Activated naive CD4-positive, alpha-beta T cell treated with anti-CD3 and anti-CD28 coated beads for 36 hours (primary cell): ENCODE measurements at regions not wholly inside any gene's neighbourhood (a gene's known extent, or its start where the extent isn't known, plus 50 kb on each side); places are given as distances from the start of the nearest gene placed in this dataset.

Source experiments
- CTCF ChIA-PET: fragments of 350-600 bp; sonication (Branson Sonifier 250); formaldehyde crosslinking; loops from one replicate; lab custom pipeline; 2021; ENCODE audit warnings: antibody characterized with exemption; lab: Charles Lee
- DNase-seq: peaks from one replicate; pipeline ENCODE4 v3.0.0-alpha.2; 2020
- H3K27ac Mint-ChIP-seq: one replicate; pipeline ENCODE4 v1.8.0; 2021; ENCODE audit warnings: mild to moderate bottlenecking, mixed read lengths
- H3K27me3 Mint-ChIP-seq: one replicate; pipeline ENCODE4 v1.8.0; 2021; ENCODE audit warnings: low read depth, mixed read lengths
- H3K36me3 Mint-ChIP-seq: one replicate; pipeline ENCODE4 v1.8.0; 2021; ENCODE audit warnings: low read depth, mixed read lengths
- H3K4me1 Mint-ChIP-seq: one replicate; pipeline ENCODE4 v1.8.0; 2021; ENCODE audit warnings: low read depth, mixed read lengths
- H3K4me3 Mint-ChIP-seq: one replicate; pipeline ENCODE4 v1.8.0; 2021; ENCODE audit warnings: mild to moderate bottlenecking, moderate library complexity, mixed read lengths
- H3K9me3 Mint-ChIP-seq: one replicate; pipeline ENCODE4 v1.8.0; 2021; ENCODE audit warnings: mixed read lengths
- intact Hi-C: fragments of 100-400 bp; cut with micrococcal nuclease; formaldehyde crosslinking; loops from one replicate; pipeline ENCODE4 v1.15.1; 2023

- Mint-ChIP-seq H3K27me3 (no peaks in the 10 kb centered on the region), H3K4me1 (peaks cover 10% of the 10 kb centered on the region), H3K36me3 (no peaks in the 10 kb centered on the region), H3K4me3 (no peak overlapping the region), H3K9me3 (no peaks in the 10 kb centered on the region), H3K27ac (no peak overlapping the region)
- peak; percentile 34 for DNase-seq
- intact Hi-C loops = loop anchor here (5.0 kb wide), 1 partner anchor 40 kb away; no protein-coding TSS in a partner anchor
- CTCF ChIA-PET = no interaction called here
These were observed 584.0 kb upstream of the LMCD1 start for GRCh38 chr3:7917443-7918151.

- intact Hi-C loops = no loop called here
- Mint-ChIP-seq H3K36me3 (no peaks in the 10 kb centered on the region), H3K9me3 (no peaks in the 10 kb centered on the region), H3K27ac (no peak overlapping the region), H3K4me1 (peaks cover 10% of the 10 kb centered on the region), H3K27me3 (peaks cover 2% of the 10 kb centered on the region), H3K4me3 (no peak overlapping the region)
- DNase-seq = no peak
- CTCF ChIA-PET = no interaction called here
These were observed 581.4 kb upstream of the LMCD1 start for GRCh38 chr3:7920211-7920610.

GRCh38 chr3:7924228-7924627, 577.4 kb upstream of the LMCD1 start:
- Mint-ChIP-seq H3K27ac (no peak overlapping the region), H3K4me3 (no peak overlapping the region), H3K4me1 (peaks cover 9% of the 10 kb centered on the region), H3K27me3 (peaks cover 2% of the 10 kb centered on the region), H3K36me3 (no peaks in the 10 kb centered on the region), H3K9me3 (no peaks in the 10 kb centered on the region)
- intact Hi-C loops = no loop called here
- CTCF ChIA-PET = no interaction called here
- no peak for DNase-seq

- no peaks in the 10 kb centered on the region for H3K9me3 Mint-ChIP-seq
- H3K4me1 Mint-ChIP-seq = peaks cover 11% of the 10 kb centered on the region
- intact Hi-C loops = no loop called here
- CTCF ChIA-PET = interaction anchor here (0.5 kb wide), 1 partner anchor 41 kb away, joined by 3 read pairs; no protein-coding TSS in a partner anchor
- no peak overlapping the region for H3K4me3 Mint-ChIP-seq
- H3K27ac Mint-ChIP-seq = no peak overlapping the region
- no peak for DNase-seq
- peaks cover 2% of the 10 kb centered on the region for H3K27me3 Mint-ChIP-seq
- no peaks in the 10 kb centered on the region for H3K36me3 Mint-ChIP-seq
These were observed 574.6 kb upstream of the LMCD1 start for GRCh38 chr3:7927015-7927414.

GRCh38 chr3:7927864-7928263, 573.8 kb upstream of the LMCD1 start:
- no peak for DNase-seq
- CTCF ChIA-PET = no interaction called here
- H3K36me3 Mint-ChIP-seq = no peaks in the 10 kb centered on the region
- peaks cover 11% of the 10 kb centered on the region for H3K4me1 Mint-ChIP-seq
- intact Hi-C loops = no loop called here
- H3K4me3 Mint-ChIP-seq = no peak overlapping the region
- H3K27ac Mint-ChIP-seq = no peak overlapping the region
- H3K27me3 Mint-ChIP-seq = peaks cover 2% of the 10 kb centered on the region
- no peaks in the 10 kb centered on the region for H3K9me3 Mint-ChIP-seq

- no peaks in the 10 kb centered on the region for H3K36me3 Mint-ChIP-seq
- no peak overlapping the region for H3K4me3 Mint-ChIP-seq
- peaks cover 2% of the 10 kb centered on the region for H3K27me3 Mint-ChIP-seq
- H3K4me1 Mint-ChIP-seq = peaks cover 11% of the 10 kb centered on the region
- DNase-seq = no peak
- H3K9me3 Mint-ChIP-seq = no peaks in the 10 kb centered on the region
- intact Hi-C loops = no loop called here
- H3K27ac Mint-ChIP-seq = no peak overlapping the region
- CTCF ChIA-PET = no interaction called here
These were observed 572.2 kb upstream of the LMCD1 start for GRCh38 chr3:7929319-7929889.

GRCh38 chr3:7934362-7934761, 567.3 kb upstream of the LMCD1 start:
- no peak overlapping the region for H3K4me3 Mint-ChIP-seq
- H3K27ac Mint-ChIP-seq = no peak overlapping the region
- H3K36me3 Mint-ChIP-seq = peaks cover 5% of the 10 kb centered on the region
- DNase-seq = no peak
- peaks cover 11% of the 10 kb centered on the region for H3K9me3 Mint-ChIP-seq
- H3K4me1 Mint-ChIP-seq = peaks cover 2% of the 10 kb centered on the region
- CTCF ChIA-PET = no interaction called here
- no peaks in the 10 kb centered on the region for H3K27me3 Mint-ChIP-seq
- intact Hi-C loops = no loop called here

GRCh38 chr3:7947930-7948329, 553.7 kb upstream of the LMCD1 start:
- no peak overlapping the region for H3K4me3 Mint-ChIP-seq
- H3K4me1 Mint-ChIP-seq = peaks cover 5% of the 10 kb centered on the region
- H3K36me3 Mint-ChIP-seq = no peaks in the 10 kb centered on the region
- no peak overlapping the region for H3K27ac Mint-ChIP-seq
- CTCF ChIA-PET = interaction anchor here (0.6 kb wide), 1 partner anchor 470 kb away, joined by 3 read pairs; no protein-coding TSS in a partner anchor
- peaks cover 2% of the 10 kb centered on the region for H3K27me3 Mint-ChIP-seq
- DNase-seq = no peak
- H3K9me3 Mint-ChIP-seq = no peaks in the 10 kb centered on the region
- intact Hi-C loops = no loop called here

- Mint-ChIP-seq H3K27ac (no peak overlapping the region), H3K4me3 (no peak overlapping the region), H3K9me3 (no peaks in the 10 kb centered on the region), H3K36me3 (no peaks in the 10 kb centered on the region), H3K4me1 (peaks cover 5% of the 10 kb centered on the region), H3K27me3 (peaks cover 2% of the 10 kb centered on the region)
- DNase-seq = no peak
- intact Hi-C loops = no loop called here
- CTCF ChIA-PET = interaction anchor here (0.6 kb wide), 1 partner anchor 64 kb away, joined by 4 read pairs; no protein-coding TSS in a partner anchor
These were observed 550.7 kb upstream of the LMCD1 start for GRCh38 chr3:7950890-7951289.

- no peaks in the 10 kb centered on the region for H3K36me3 Mint-ChIP-seq
- H3K4me3 Mint-ChIP-seq = no peak overlapping the region
- no peaks in the 10 kb centered on the region for H3K27me3 Mint-ChIP-seq
- no peaks in the 10 kb centered on the region for H3K9me3 Mint-ChIP-seq
- DNase-seq = no peak
- CTCF ChIA-PET = no interaction called here
- H3K27ac Mint-ChIP-seq = no peak overlapping the region
- no peaks in the 10 kb centered on the region for H3K4me1 Mint-ChIP-seq
- intact Hi-C loops = no loop called here
These were observed 548.1 kb upstream of the LMCD1 start for GRCh38 chr3:7953449-7954014.

GRCh38 chr3:7957024-7957423, 544.6 kb upstream of the LMCD1 start:
- H3K36me3 Mint-ChIP-seq = no peaks in the 10 kb centered on the region
- H3K9me3 Mint-ChIP-seq = no peaks in the 10 kb centered on the region
- no peaks in the 10 kb centered on the region for H3K27me3 Mint-ChIP-seq
- H3K4me1 Mint-ChIP-seq = no peaks in the 10 kb centered on the region
- intact Hi-C loops = no loop called here
- H3K4me3 Mint-ChIP-seq = no peak overlapping the region
- CTCF ChIA-PET = no interaction called here
- DNase-seq = no peak
- H3K27ac Mint-ChIP-seq = no peak overlapping the region

- H3K36me3 Mint-ChIP-seq = no peaks in the 10 kb centered on the region
- no peak overlapping the region for H3K4me3 Mint-ChIP-seq
- no peak overlapping the region for H3K27ac Mint-ChIP-seq
- CTCF ChIA-PET = no interaction called here
- no peaks in the 10 kb centered on the region for H3K9me3 Mint-ChIP-seq
- intact Hi-C loops = no loop called here
- DNase-seq = no peak
- H3K27me3 Mint-ChIP-seq = no peaks in the 10 kb centered on the region
- H3K4me1 Mint-ChIP-seq = no peaks in the 10 kb centered on the region
These were observed 542.5 kb upstream of the LMCD1 start for GRCh38 chr3:7959094-7959493.

- Mint-ChIP-seq H3K27ac (no peak overlapping the region), H3K4me3 (no peak overlapping the region), H3K27me3 (no peaks in the 10 kb centered on the region), H3K9me3 (no peaks in the 10 kb centered on the region), H3K4me1 (no peaks in the 10 kb centered on the region), H3K36me3 (no peaks in the 10 kb centered on the region)
- CTCF ChIA-PET = no interaction called here
- DNase-seq = no peak
- intact Hi-C loops = no loop called here
These were observed 541.0 kb upstream of the LMCD1 start for GRCh38 chr3:7960601-7961000.
